Common myeloid progenitor, CD34-positive (primary cell): ENCODE measurements at regions not wholly inside any gene's neighbourhood (a gene's known extent, or its start where the extent isn't known, plus 50 kb on each side); places are given as distances from the start of the nearest gene placed in this dataset.

Experiments
- CTCF ChIA-PET: fragments of 350-600 bp; sonication (Branson Sonifier 250); formaldehyde crosslinking; loops from one replicate; lab custom pipeline; 2021; ENCODE audit warnings: antibody characterized with exemption; lab: Charles Lee
- POLR2A ChIA-PET: fragments of 350-600 bp; sonication (Branson Sonifier 250); formaldehyde crosslinking; loops from one replicate; lab custom pipeline; 2021; ENCODE audit warnings: antibody characterized with exemption; lab: Charles Lee
- DNase-seq, 3 donors: peaks; one replicate each; pipeline versions ENCODE4 v3.0.0 to v3.0.0-alpha.2; 2013
- H3K27ac ChIP-seq, 2 experiments: 1 replicate in 1 of 2; 2 replicates in 1 of 2; pipeline ENCODE4 v1.7.0; 2013; ENCODE audit warnings: inconsistent platforms in 2 of 2, low read length in 2 of 2, mild to moderate bottlenecking in 2 of 2, low read depth in 1 of 2, moderate library complexity in 1 of 2; ENCODE audit not compliant: severe bottlenecking in 2 of 2, insufficient read depth in 1 of 2, poor library complexity in 1 of 2
- H3K27me3 ChIP-seq, 5 experiments: replicated peaks in 2 of 5; 1 replicate in 3 of 5; 2 replicates in 2 of 5; pipeline versions ENCODE4 v1.6.1 to v1.7.0; 2013; ENCODE audit warnings: low read length in 4 of 5, mild to moderate bottlenecking in 2 of 5, moderate library complexity in 2 of 5, inconsistent platforms in 1 of 5; ENCODE audit not compliant: insufficient read depth in 5 of 5, control insufficient read depth in 4 of 5
- H3K36me3 ChIP-seq, 4 experiments: 1 replicate in 2 of 4; 2 replicates in 2 of 4; pipeline versions ENCODE4 v1.6.1 to v1.7.0; 2013; ENCODE audit warnings: low read length in 3 of 4, control low read depth in 1 of 4, mild to moderate bottlenecking in 1 of 4; ENCODE audit not compliant: control insufficient read depth in 4 of 4, insufficient read depth in 4 of 4
- H3K4me1 ChIP-seq, 4 experiments: 1 replicate in 3 of 4; 2 replicates in 1 of 4; pipeline versions ENCODE4 v1.6.1 to v1.7.1; 2013; ENCODE audit warnings: low read length in 3 of 4, mild to moderate bottlenecking in 3 of 4, control low read depth in 1 of 4, inconsistent platforms in 1 of 4, moderate library complexity in 1 of 4; ENCODE audit not compliant: control insufficient read depth in 4 of 4, insufficient read depth in 4 of 4; ENCODE audit errors: control extremely low read depth in 1 of 4
- H3K4me3 ChIP-seq, 7 experiments: 1 replicate in 4 of 7; 2 replicates in 3 of 7; pipeline versions ENCODE4 v1.5.1 to v1.7.0; 2013; ENCODE audit warnings: mild to moderate bottlenecking in 7 of 7, low read length in 6 of 7, moderate library complexity in 6 of 7, inconsistent platforms in 2 of 7, low read depth in 2 of 7, control low read depth in 1 of 7; ENCODE audit not compliant: insufficient read depth in 4 of 7, control insufficient read depth in 1 of 7; ENCODE audit errors: extremely low read depth in 1 of 7
- H3K9me3 ChIP-seq, 5 experiments: 1 replicate in 4 of 5; 2 replicates in 1 of 5; pipeline versions ENCODE4 v1.6.1 to v1.7.1; 2013; ENCODE audit warnings: low read length in 4 of 5, mild to moderate bottlenecking in 2 of 5, inconsistent platforms in 1 of 5, low read depth in 1 of 5, moderate library complexity in 1 of 5; ENCODE audit not compliant: control insufficient read depth in 4 of 5, insufficient read depth in 2 of 5; ENCODE audit errors: control extremely low read depth in 1 of 5
- WGBS: methylation state at CpG from one replicate; pipeline ENCODE4 v1.1.5; 2013; ENCODE audit not compliant: insufficient coverage; 5-methylcytosine and 5-hydroxymethylcytosine counted together

- Histone ChIP-seq H3K36me3 (no peaks in the 10 kb centered on the region), H3K27me3 (peaks cover 0 to 3% (median 0%) of the 10 kb centered on the region in 5 experiments), H3K4me3 (no peak overlapping the region), H3K27ac (no peak overlapping the region), H3K9me3 (peaks cover 0 to 9% (median under 1%) of the 10 kb centered on the region in 5 experiments), H3K4me1 (no peaks in the 10 kb centered on the region)
- ChIA-PET CTCF (no interaction called here), POLR2A (no interaction called here)
- 82% methylated on average over 4 of the region's 7 CpGs for WGBS
- DNase-seq = no peak
These were observed 76.9 kb upstream of the DSCAM start for GRCh38 chr21:40923901-40924300.

GRCh38 chr21:40924641-40925040 is 77.7 kb upstream of the DSCAM start:
- H3K4me3 ChIP-seq = no peak overlapping the region
- no peak for DNase-seq
- peaks cover 0 to 3% (median 0%) of the 10 kb centered on the region in 5 experiments for H3K27me3 ChIP-seq
- H3K9me3 ChIP-seq = peaks cover 0 to 11% (median 3%) of the 10 kb centered on the region in 5 experiments
- POLR2A ChIA-PET = no interaction called here
- H3K4me1 ChIP-seq = no peaks in the 10 kb centered on the region
- CTCF ChIA-PET = no interaction called here
- no peak overlapping the region for H3K27ac ChIP-seq
- 76% methylated on average over 9 of the region's 9 CpGs for WGBS
- H3K36me3 ChIP-seq = no peaks in the 10 kb centered on the region

GRCh38 chr21:40926238-40926637 is 79.3 kb upstream of the DSCAM start:
- no peak overlapping the region for H3K4me3 ChIP-seq
- peaks cover 0 to 3% (median 0%) of the 10 kb centered on the region in 5 experiments for H3K27me3 ChIP-seq
- no peaks in the 10 kb centered on the region for H3K4me1 ChIP-seq
- no peaks in the 10 kb centered on the region for H3K36me3 ChIP-seq
- H3K9me3 ChIP-seq = peaks cover 0 to 12% (median 9%) of the 10 kb centered on the region in 5 experiments
- ChIA-PET CTCF (no interaction called here), POLR2A (no interaction called here)
- no peak overlapping the region for H3K27ac ChIP-seq
- DNase-seq = no peak

GRCh38 chr21:40929833-40930232 is 82.9 kb upstream of the DSCAM start:
- no peaks in the 10 kb centered on the region for H3K36me3 ChIP-seq
- ChIA-PET POLR2A (no interaction called here), CTCF (no interaction called here)
- 100% methylated on average over 2 of the region's 2 CpGs for WGBS
- H3K27ac ChIP-seq = no peak overlapping the region
- H3K4me1 ChIP-seq = no peaks in the 10 kb centered on the region
- peaks cover 0 to 12% (median 9%) of the 10 kb centered on the region in 5 experiments for H3K9me3 ChIP-seq
- DNase-seq = no peak
- no peak overlapping the region for H3K4me3 ChIP-seq
- H3K27me3 ChIP-seq = no peaks in the 10 kb centered on the region

- WGBS = 89% methylated on average over 3 of the region's 3 CpGs
- no peak for DNase-seq
- ChIA-PET POLR2A (no interaction called here), CTCF (no interaction called here)
- Histone ChIP-seq H3K4me3 (no peak overlapping the region), H3K4me1 (no peaks in the 10 kb centered on the region), H3K27me3 (no peaks in the 10 kb centered on the region), H3K27ac (no peak overlapping the region), H3K36me3 (no peaks in the 10 kb centered on the region), H3K9me3 (peaks cover 0 to 12% (median 9%) of the 10 kb centered on the region in 5 experiments)
These were observed 84.2 kb upstream of the DSCAM start for GRCh38 chr21:40931197-40931596.

GRCh38 chr21:40936178-40936577 is 89.2 kb upstream of the DSCAM start:
- H3K4me1 ChIP-seq = no peaks in the 10 kb centered on the region
- H3K27me3 ChIP-seq = no peaks in the 10 kb centered on the region
- ChIA-PET POLR2A (no interaction called here), CTCF (no interaction called here)
- WGBS = 71% methylated on average over 1 of the region's 2 CpGs
- no peak for DNase-seq
- no peaks in the 10 kb centered on the region for H3K36me3 ChIP-seq
- H3K9me3 ChIP-seq = no peaks in the 10 kb centered on the region
- no peak overlapping the region for H3K4me3 ChIP-seq
- H3K27ac ChIP-seq = no peak overlapping the region

- no peak overlapping the region for H3K4me3 ChIP-seq
- ChIA-PET CTCF (no interaction called here), POLR2A (no interaction called here)
- no peaks in the 10 kb centered on the region for H3K9me3 ChIP-seq
- no peak overlapping the region for H3K27ac ChIP-seq
- WGBS = 92% methylated on average over 9 of the region's 10 CpGs
- no peaks in the 10 kb centered on the region for H3K36me3 ChIP-seq
- no peaks in the 10 kb centered on the region for H3K27me3 ChIP-seq
- DNase-seq = no peak
- no peaks in the 10 kb centered on the region for H3K4me1 ChIP-seq
These were observed 89.9 kb upstream of the DSCAM start for GRCh38 chr21:40936771-40937261.
